PC-3 (cell line): ENCODE measurements at regions not wholly inside any gene's neighbourhood (a gene's known extent, or its start where the extent isn't known, plus 50 kb on each side); places are given as distances from the start of the nearest gene placed in this dataset.

ENCODE experiments used
- CTCF ChIP-seq: fragments of 300-600 bp; sonication (generic); conservative IDR thresholded peaks from 2 replicates; pipeline ENCODE4 v1.5.1; 2017; ENCODE audit warnings: antibody characterized with exemption, low read depth, mild to moderate bottlenecking, low read length
- EZH2 ChIP-seq: fragments of 300-600 bp; sonication (generic); IDR thresholded peaks from one replicate; pipeline ENCODE4 v1.6.1; 2017; ENCODE audit warnings: antibody characterized with exemption, mild to moderate bottlenecking, low read length; ENCODE audit not compliant: unreplicated experiment
- EZH2phosphoT487 ChIP-seq: fragments of 300-600 bp; sonication (generic); IDR thresholded peaks from 2 replicates; pipeline ENCODE4 v1.6.1; 2018; ENCODE audit warnings: mild to moderate bottlenecking, antibody characterized with exemption, low read length, borderline replicate concordance

- TF ChIP-seq EZH2: no peak
- no peak for TF ChIP-seq CTCF
- no peak for TF ChIP-seq EZH2phosphoT487
Observed at GRCh38 chr14:36423430-36423829, 96.6 kb downstream of the NKX2-1 start.
